Endodermal cell (in vitro differentiated cells): ENCODE measurements at regions not wholly inside any gene's neighbourhood (a gene's known extent, or its start where the extent isn't known, plus 50 kb on each side); places are given as distances from the start of the nearest gene placed in this dataset.

Experiments
- DNase-seq: peaks from one replicate; pipeline ENCODE4 v3.0.0-alpha.2; 2017
- H3K27ac ChIP-seq: 2 replicates; pipeline ENCODE4 v1.5.1; 2013; ENCODE audit warnings: mild to moderate bottlenecking, low read depth, low read length, moderate library complexity
- H3K27me3 ChIP-seq: 2 replicates; pipeline ENCODE4 v1.6.1; 2013; ENCODE audit warnings: mild to moderate bottlenecking, low read length, moderate library complexity; ENCODE audit not compliant: insufficient read depth, control insufficient read depth, poor library complexity, severe bottlenecking
- H3K36me3 ChIP-seq: 2 replicates; pipeline ENCODE4 v1.7.0; 2013; ENCODE audit warnings: mild to moderate bottlenecking, low read length, moderate library complexity; ENCODE audit not compliant: control insufficient read depth, insufficient read depth
- H3K4me1 ChIP-seq: one replicate; pipeline ENCODE4 v1.7.0; 2013; ENCODE audit warnings: low read length; ENCODE audit not compliant: control insufficient read depth, insufficient read depth
- H3K4me3 ChIP-seq: 2 replicates; pipeline ENCODE4 v1.5.1; 2013; ENCODE audit warnings: mild to moderate bottlenecking, low read length, moderate library complexity
- H3K9ac ChIP-seq: 2 replicates; pipeline ENCODE4 v1.6.1; 2013; ENCODE audit warnings: mild to moderate bottlenecking, low read length, moderate library complexity; ENCODE audit not compliant: poor library complexity, severe bottlenecking; ENCODE audit errors: extremely low read depth
- H3K9me3 ChIP-seq: 2 replicates; pipeline ENCODE4 v1.6.1; 2013; ENCODE audit warnings: mild to moderate bottlenecking, low read length, moderate library complexity; ENCODE audit not compliant: control insufficient read depth
- H3K27ac Mint-ChIP-seq: 2 replicates; pipeline ENCODE4 v1.8.0; 2020; ENCODE audit warnings: mixed read lengths
- H3K27me3 Mint-ChIP-seq: 2 replicates; pipeline ENCODE4 v1.8.0; 2021; ENCODE audit warnings: mild to moderate bottlenecking, mixed read lengths; ENCODE audit not compliant: insufficient read depth
- H3K36me3 Mint-ChIP-seq: 2 replicates; pipeline ENCODE4 v1.8.0; 2020; ENCODE audit warnings: low read depth, mixed read lengths
- H3K4me1 Mint-ChIP-seq: 2 replicates; pipeline ENCODE4 v1.8.0; 2020; ENCODE audit warnings: mixed read lengths
- H3K4me3 Mint-ChIP-seq: 2 replicates; pipeline ENCODE4 v1.8.0; 2020; ENCODE audit warnings: mild to moderate bottlenecking, moderate library complexity, mixed read lengths
- H3K9me3 Mint-ChIP-seq: 2 replicates; pipeline ENCODE4 v1.8.0; 2020; ENCODE audit warnings: mild to moderate bottlenecking, mixed read lengths
- WGBS, 2 experiments: methylation state at CpG; one replicate each; pipeline versions ENCODE4 v1.1.5 to v1.1.7; 2013; ENCODE audit warnings: missing lambda C conversion rate in 2 of 2, mixed read lengths in 1 of 2; ENCODE audit not compliant: insufficient coverage in 1 of 2, insufficient read length in 1 of 2; 5-methylcytosine and 5-hydroxymethylcytosine counted together
- TF ChIP-seq, protein P1 (sequence below): fragments of 200-600 bp; sonication (generic); conservative IDR thresholded peaks from 2 replicates; pipeline ENCODE4 v1.5.0; 2021; ENCODE audit warnings: antibody characterized with exemption, mild to moderate bottlenecking

DNA sequence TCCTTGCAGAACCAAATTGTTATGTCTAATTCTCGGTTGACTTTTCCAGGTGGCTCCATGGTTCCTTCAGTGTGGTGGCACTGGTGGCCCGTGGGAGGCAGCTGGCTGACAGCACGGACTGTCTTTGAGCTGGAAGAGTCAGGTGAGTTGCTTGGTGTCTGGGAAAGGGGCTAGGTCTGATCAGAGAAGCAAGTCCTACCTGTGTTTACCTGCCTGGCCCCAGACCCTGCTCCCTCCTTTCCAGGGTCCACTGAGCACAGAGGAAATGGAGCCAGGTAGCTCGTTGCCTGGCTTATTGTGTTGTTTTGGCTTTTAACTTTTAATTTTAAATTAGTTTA, 111.8 kb downstream of the BANF2 start:
- Histone ChIP-seq H3K27me3 (no peaks in the 10 kb centered on the region), H3K27ac (no peak overlapping the region), H3K4me3 (no peak overlapping the region), H3K9ac (no peak overlapping the region), H3K4me1 (no peaks in the 10 kb centered on the region), H3K9me3 (no peaks in the 10 kb centered on the region), H3K36me3 (no peaks in the 10 kb centered on the region)
- H3K4me1 Mint-ChIP-seq = no peaks in the 10 kb centered on the region
- H3K9me3 Mint-ChIP-seq = no peaks in the 10 kb centered on the region
- TF ChIP-seq, protein P1, sequence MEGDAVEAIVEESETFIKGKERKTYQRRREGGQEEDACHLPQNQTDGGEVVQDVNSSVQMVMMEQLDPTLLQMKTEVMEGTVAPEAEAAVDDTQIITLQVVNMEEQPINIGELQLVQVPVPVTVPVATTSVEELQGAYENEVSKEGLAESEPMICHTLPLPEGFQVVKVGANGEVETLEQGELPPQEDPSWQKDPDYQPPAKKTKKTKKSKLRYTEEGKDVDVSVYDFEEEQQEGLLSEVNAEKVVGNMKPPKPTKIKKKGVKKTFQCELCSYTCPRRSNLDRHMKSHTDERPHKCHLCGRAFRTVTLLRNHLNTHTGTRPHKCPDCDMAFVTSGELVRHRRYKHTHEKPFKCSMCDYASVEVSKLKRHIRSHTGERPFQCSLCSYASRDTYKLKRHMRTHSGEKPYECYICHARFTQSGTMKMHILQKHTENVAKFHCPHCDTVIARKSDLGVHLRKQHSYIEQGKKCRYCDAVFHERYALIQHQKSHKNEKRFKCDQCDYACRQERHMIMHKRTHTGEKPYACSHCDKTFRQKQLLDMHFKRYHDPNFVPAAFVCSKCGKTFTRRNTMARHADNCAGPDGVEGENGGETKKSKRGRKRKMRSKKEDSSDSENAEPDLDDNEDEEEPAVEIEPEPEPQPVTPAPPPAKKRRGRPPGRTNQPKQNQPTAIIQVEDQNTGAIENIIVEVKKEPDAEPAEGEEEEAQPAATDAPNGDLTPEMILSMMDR = no peak
- no peaks in the 10 kb centered on the region for H3K36me3 Mint-ChIP-seq
- no peaks in the 10 kb centered on the region for H3K27me3 Mint-ChIP-seq
- no peak overlapping the region for H3K4me3 Mint-ChIP-seq
- 82% methylated on average over 4 of the region's 4 CpGs; no CpG with 5 or more reads in 1 of the 2 experiments for WGBS, 2 experiments
- no peak for DNase-seq
- H3K27ac Mint-ChIP-seq = no peak overlapping the region

DNA sequence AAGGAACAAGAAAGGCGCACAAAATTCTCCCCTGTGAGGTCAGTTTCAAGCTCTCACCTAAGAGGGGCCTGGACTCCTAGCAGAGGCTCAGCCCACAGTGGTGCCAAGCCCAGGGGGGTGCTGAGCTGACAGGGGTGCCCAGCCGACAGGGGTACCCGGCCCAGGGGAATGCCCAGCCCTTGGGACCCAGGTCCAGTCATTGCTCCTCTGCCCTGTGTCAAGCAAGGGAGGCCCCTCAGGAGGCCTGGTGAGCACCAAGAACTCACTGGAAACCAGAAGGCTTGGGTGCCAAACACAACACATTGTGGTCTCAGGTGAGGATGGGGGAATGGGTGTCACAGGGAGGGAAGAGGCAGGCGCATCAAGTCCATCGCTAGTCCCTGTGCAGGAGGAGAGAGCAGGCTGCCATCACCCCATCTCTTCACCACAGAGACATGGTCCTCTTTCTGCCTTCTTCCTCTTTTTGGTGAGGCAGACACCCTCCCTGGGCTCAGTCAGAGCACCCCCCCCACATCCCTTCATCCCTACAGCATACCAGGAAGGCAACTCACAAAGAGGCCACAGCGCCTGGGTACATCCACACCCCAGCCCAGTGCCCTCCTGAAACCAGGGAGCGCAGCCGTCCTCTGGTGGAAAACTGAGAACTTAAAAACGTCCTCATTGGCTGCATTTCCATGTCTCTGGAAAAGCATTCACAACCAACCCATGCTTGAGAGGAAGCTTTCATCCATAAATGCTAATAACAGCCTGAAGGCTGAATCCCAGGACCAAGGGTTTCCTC, 111.3 kb downstream of the BANF2 start:
- no peak for DNase-seq
- no peak overlapping the region for H3K27ac ChIP-seq
- WGBS, 2 experiments = 86 to 93% methylated on average over 7 to 8 of the region's 9 CpGs
- Mint-ChIP-seq H3K9me3 (no peaks in the 10 kb centered on the region), H3K27me3 (no peaks in the 10 kb centered on the region), H3K4me3 (no peak overlapping the region), H3K4me1 (no peaks in the 10 kb centered on the region), H3K27ac (no peak overlapping the region), H3K36me3 (no peaks in the 10 kb centered on the region)
- no peak overlapping the region for H3K9ac ChIP-seq
- TF ChIP-seq, protein P1 = no peak
- H3K9me3 ChIP-seq = no peaks in the 10 kb centered on the region
- no peaks in the 10 kb centered on the region for H3K36me3 ChIP-seq
- no peaks in the 10 kb centered on the region for H3K27me3 ChIP-seq
- no peaks in the 10 kb centered on the region for H3K4me1 ChIP-seq
- no peak overlapping the region for H3K4me3 ChIP-seq

DNA sequence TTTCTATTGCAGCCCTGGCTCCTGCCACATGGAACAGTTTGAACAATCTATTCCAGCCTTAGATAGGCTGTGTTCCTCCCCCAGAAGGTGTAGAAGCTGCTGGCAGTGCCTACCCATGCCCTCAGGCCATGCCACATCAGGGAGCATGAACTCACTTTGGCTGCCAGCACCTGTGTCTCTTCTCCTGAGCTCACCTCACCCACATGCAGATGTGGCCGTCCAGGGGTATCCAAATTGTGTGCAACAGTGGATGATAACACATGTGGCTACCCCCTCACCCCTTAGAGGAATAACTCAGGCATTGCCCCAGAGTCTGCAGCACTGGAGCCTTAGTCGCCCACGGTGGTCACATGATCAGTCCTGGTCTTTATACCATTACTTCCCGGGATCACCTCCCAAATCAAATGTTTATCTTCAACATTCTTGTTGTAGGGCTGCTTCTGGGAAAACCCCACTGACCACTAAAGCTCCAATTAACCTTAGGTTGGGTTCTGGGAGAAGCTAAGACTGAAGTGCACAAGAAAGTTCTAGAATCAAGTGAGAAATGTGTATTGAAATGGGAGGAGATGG, 110.4 kb downstream of the BANF2 start:
- Histone ChIP-seq H3K27me3 (no peaks in the 10 kb centered on the region), H3K9me3 (no peaks in the 10 kb centered on the region), H3K9ac (no peak overlapping the region), H3K27ac (no peak overlapping the region), H3K36me3 (no peaks in the 10 kb centered on the region), H3K4me1 (no peaks in the 10 kb centered on the region), H3K4me3 (no peak overlapping the region)
- no peaks in the 10 kb centered on the region for H3K9me3 Mint-ChIP-seq
- TF ChIP-seq, protein P1 = no peak
- 77 to 100% methylated on average over 1 to 4 of the region's 4 CpGs for WGBS, 2 experiments
- no peaks in the 10 kb centered on the region for H3K27me3 Mint-ChIP-seq
- H3K27ac Mint-ChIP-seq = no peak overlapping the region
- DNase-seq = no peak
- H3K4me1 Mint-ChIP-seq = no peaks in the 10 kb centered on the region
- no peaks in the 10 kb centered on the region for H3K36me3 Mint-ChIP-seq
- H3K4me3 Mint-ChIP-seq = no peak overlapping the region
